ENCODE measurements at regions not wholly inside any gene's neighbourhood (a gene's known extent, or its start where the extent isn't known, plus 50 kb on each side); places are given as distances from the start of the nearest gene placed in this dataset.
"Not testable (repeated sequence)": the region's sequence is repeated elsewhere in the genome, so short reads cannot be mapped to it uniquely, and the experiment has no call there.

GRCh38 chr14:103232031-103232808 lies 101.8 kb upstream of the EIF5 start:
- no peak for DNase-seq (ENCODE audit: low spot score)

DNA sequence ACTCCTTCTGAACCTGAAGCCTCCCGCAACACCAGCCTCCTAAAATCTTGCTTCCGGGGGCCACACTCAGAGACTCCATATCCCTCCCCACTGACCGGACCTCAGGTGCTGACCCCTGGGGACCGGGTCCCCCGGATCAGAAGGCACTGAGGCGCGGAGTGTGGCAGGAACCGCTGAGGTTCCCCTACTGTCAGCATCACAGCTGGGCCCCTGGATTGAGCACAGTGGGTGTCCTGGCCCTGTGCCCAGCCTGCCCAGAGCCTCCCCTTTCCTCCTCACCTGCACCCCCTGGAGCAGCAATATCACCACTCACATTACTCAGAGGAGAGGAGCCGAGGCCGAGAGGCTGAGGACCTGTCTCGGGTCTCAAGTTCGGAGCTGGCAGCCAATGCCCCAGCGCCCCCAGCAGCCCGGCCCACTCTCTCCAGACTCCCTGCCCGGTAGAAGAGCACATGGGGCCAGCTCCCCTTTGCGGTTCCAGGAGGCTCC lies 101.2 kb upstream of the EIF5 start:
- DNase-seq (ENCODE audit: low spot score), result no peak

DNA sequence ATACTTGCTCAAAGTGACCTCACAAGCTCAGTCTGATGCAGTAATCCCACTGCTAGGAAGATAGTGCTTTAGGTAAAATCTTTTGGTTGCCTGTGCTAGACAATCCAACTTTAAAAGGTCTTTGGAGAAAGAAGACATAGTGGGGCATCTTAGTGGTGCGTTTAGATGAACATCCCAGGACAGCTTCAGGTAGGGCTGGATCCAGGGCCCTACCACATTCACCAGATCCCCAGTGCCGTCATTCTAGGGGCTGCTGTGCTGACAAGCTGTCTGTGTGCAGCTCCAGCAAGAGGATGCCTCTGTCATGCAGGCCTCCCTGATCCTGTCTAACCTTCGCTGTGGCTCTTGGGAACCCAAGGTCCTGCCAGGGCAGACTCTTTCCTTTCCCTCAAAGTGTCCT lies 100.7 kb upstream of the EIF5 start:
- DNase-seq (ENCODE audit: low spot score), result no peak

GRCh38 chr14:103234826-103235225 lies 99.2 kb upstream of the EIF5 start:
- not testable (repeated sequence) for DNase-seq (ENCODE audit: low spot score)

DNA sequence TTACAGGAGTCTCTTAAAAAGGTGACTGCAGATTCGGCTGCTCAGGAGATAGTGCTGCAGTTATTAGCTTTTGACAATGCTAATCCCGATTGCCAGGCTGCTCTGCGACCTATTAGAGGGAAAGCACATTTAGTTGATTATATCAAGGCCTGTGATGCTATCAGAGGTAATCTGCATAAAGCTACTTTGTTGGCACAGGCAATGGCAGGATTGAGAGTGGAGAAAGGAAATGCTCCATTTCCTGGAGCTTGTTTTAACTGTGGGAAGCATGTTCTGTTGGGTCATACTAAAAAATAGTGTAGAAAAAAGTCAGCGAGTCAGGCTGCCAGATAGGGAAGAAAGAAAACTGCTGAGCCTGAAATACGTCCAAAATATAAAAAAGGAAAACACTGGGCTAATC lies 98.5 kb upstream of the EIF5 start:
- not testable (repeated sequence) for DNase-seq (ENCODE audit: low spot score)

- DNase-seq (ENCODE audit: low spot score), result no peak
Measured at GRCh38 chr14:103239751-103240150, 94.3 kb upstream of the EIF5 start.

DNA sequence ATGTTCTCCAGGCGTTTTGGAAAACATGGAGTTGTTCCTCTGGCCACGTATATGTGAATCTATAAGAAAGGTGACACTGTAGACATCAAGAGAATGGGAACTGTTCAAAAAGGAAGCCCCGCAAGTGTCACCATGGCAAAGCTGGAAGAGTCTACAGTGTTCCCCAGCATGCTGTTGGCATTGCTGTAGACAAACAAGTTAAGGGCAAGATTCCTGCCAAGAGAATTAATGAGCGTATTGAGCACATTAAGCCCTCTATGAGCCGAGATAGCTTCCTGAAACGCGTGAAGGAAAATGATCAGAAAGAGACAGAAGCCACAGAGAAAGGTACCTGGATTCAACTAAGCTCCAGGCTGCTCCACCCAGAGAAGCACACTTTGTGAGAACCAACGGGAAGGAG lies 92.5 kb upstream of the EIF5 start:
- DNase-seq (ENCODE audit: low spot score), result no peak

- no peak for DNase-seq (ENCODE audit: low spot score)
Measured at GRCh38 chr14:103243764-103244737, 90.0 kb upstream of the EIF5 start.

DNA sequence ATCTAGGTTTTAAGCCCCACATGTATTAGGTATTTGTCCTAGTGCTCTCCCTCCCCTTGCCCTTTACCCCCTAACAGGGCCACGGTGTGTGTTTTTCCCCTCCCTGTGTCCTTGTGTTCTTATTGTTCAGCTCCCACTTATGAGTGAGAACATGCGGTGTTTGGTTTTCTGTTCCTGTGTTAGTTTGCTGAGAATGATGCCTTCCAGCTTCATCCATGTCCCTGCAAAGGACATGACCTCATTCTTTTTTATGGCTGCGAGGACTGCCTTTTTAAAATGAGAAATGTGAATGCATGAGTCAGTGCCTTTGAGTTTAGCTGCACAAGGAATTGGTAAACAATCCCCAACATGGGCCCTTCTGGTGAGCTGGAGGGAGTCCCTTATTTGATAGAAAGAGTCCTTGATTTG lies 88.4 kb upstream of the EIF5 start:
- not testable (repeated sequence) for DNase-seq (ENCODE audit: low spot score)

- DNase-seq (ENCODE audit: low spot score), result no peak
Measured at GRCh38 chr14:103246070-103246469, 88.0 kb upstream of the EIF5 start.

- DNase-seq (ENCODE audit: low spot score), result no peak
Measured at GRCh38 chr14:103247169-103247606, 86.8 kb upstream of the EIF5 start.

DNA sequence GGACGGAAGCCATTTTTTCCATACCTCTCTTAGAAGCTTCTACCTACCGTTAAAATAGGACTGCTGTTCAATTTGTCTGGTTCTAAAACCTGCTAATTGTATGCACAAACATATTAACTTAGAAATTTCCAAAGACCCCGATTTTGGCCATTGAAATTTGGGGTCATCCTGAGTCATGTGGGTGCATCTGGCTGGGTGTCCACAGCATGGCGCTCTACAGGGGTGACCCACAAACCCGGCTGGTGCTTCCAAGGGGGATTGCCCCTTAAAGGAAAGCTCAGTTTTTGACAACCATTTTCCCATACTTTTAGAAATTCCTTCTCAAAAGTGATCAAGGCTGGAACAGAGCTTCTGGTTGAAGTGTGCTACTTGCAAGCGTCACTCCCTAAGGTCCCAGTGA lies 83.9 kb upstream of the EIF5 start:
- DNase-seq (ENCODE audit: low spot score), result no peak

DNA sequence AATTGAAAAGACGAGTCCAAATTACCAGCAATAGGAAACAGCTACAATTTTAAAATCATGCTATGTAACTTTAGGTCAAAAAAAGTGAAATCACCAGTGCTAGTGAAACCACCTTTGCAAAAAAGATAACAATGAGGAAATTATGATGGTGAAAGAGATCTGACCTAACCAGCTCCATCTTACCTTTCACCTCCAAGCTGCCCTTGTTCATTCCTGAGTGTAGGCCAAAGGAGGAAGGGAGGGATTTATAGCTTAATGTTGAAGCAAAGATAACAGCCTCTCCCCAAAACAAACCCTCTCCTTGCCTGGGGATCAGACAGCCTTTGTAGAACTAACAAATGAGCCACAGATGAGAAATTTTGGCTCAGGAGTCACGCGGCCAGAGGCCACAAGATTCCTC lies 83.2 kb upstream of the EIF5 start:
- no peak for DNase-seq (ENCODE audit: low spot score)

- DNase-seq (ENCODE audit: low spot score), result no peak
Measured at GRCh38 chr14:103255555-103255954, 78.5 kb upstream of the EIF5 start.

- no peak for DNase-seq (ENCODE audit: low spot score)
Measured at GRCh38 chr14:103256406-103256805, 77.6 kb upstream of the EIF5 start.

DNA sequence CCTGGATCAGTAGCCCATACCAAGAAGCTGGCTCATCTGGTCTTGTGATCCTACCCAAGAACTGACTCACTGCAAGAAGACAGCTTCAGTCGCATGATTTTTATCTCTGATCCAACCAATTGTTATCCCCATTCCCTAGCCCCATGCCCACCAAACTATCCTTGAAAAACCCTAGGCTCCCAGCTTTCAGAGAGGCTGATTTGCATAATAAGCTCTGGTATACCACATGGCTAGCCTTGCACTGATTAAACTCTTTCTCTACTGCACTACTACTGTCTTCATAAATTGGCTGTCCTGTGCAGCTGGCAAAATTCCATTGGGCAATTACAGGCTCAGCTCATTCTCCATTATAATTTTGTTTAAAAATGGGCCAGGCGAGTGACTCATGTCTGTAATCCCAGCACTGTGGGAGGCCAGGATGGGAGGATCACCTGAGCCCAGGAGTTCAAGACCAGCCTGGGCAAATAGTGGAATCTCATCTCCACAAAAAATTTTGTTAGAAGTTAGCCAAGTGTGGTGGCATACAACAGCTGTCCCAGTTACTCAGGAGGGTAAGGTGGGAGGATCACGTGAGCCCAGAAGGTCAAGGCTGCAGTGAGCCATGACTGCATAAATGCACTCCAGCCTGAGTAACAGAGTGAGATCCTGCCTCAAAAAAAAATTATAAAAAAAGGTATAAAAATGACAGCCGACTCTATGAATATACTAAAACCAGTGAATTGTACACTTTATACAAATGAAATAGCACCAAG lies 76.7 kb upstream of the EIF5 start:
- no peak for DNase-seq (ENCODE audit: low spot score)

- no peak for DNase-seq (ENCODE audit: low spot score)
Measured at GRCh38 chr14:103258211-103258610, 75.8 kb upstream of the EIF5 start.

GRCh38 chr14:103259184-103259583 lies 74.9 kb upstream of the EIF5 start:
- no peak for DNase-seq (ENCODE audit: low spot score)

- DNase-seq (ENCODE audit: low spot score), result no peak
Measured at GRCh38 chr14:103259801-103260628, 74.0 kb upstream of the EIF5 start.

GRCh38 chr14:103260629-103261124 lies 73.4 kb upstream of the EIF5 start:
- DNase-seq (ENCODE audit: low spot score), result peak; percentile 22
